ENCODE measurements at regions not wholly inside any gene's neighbourhood (a gene's known extent, or its start where the extent isn't known, plus 50 kb on each side); places are given as distances from the start of the nearest gene placed in this dataset.

GRCh38 chr14:46574978-46575375 is 76.6 kb downstream of the RPL10L start:
- BruUV-seq (replicated peaks), result no TSS peak
- Histone ChIP-seq H3K27ac (ENCODE audit: extremely low read depth, low read depth, low read length) (no peak overlapping the region), H3K4me1 (replicated peaks in 1 of 2; ENCODE audit: control insufficient read depth in 2 of 2, insufficient read depth in 2 of 2, low read length in 2 of 2) (no peaks in the 10 kb centered on the region), H3K4me3 (no peak overlapping the region), H3K9me1 (ENCODE audit: control insufficient read depth, insufficient read depth, low read length) (no peaks in the 10 kb centered on the region), H3K36me3 (ENCODE audit: control insufficient read depth, insufficient read depth, low read length) (no peaks in the 10 kb centered on the region), H3K4me2 (ENCODE audit: insufficient read depth, low read length) (no peak overlapping the region), H3K27me3 (ENCODE audit: control insufficient read depth in 2 of 2, insufficient read depth in 2 of 2, low read length in 2 of 2) (no peaks in the 10 kb centered on the region), H4K20me1 (replicated peaks; ENCODE audit: control insufficient read depth, insufficient read depth, low read length) (no peaks in the 10 kb centered on the region), H3K79me2 (ENCODE audit: control insufficient read depth, insufficient read depth, low read length) (no peaks in the 10 kb centered on the region), H3K9me3 (replicated peaks; ENCODE audit: control insufficient read depth, insufficient read depth, low read depth, low read length) (no peaks in the 10 kb centered on the region), H3K9ac (ENCODE audit: insufficient read depth in 1 of 2, low read depth in 2 of 2, low read length in 2 of 2) (no peak overlapping the region), H2AFZ (ENCODE audit: low read depth, low read length) (no peak overlapping the region)
- no peak for DNase-seq (ENCODE audit: extremely low read depth in 1 of 4, low spot score in 3 of 4)
- no peak for ATAC-seq
- TF ChIP-seq ASH1L (IDR thresholded peaks at IDR 0.05; ENCODE audit: borderline replicate concordance, low read depth, partially characterized antibody) (no peak), PRMT5 (CRISPR knock-in tag; IDR thresholded peaks at IDR 0.05) (no peak), KAT7 (CRISPR knock-in tag; IDR thresholded peaks at IDR 0.05; ENCODE audit: borderline replicate concordance) (no peak), ZNF232 (CRISPR knock-in tag; IDR thresholded peaks at IDR 0.05) (no peak)
- ChIA-PET CTCF (ENCODE audit: low intra/inter-chr PET ratio) (no interaction called here), POLR2A (no interaction called here)
- 0% methylated on average over 2 of the region's 2 CpGs for WGBS (ENCODE audit: insufficient coverage, low coverage, missing lambda C conversion rate)
- FAIRE-seq, result no peak
- intact Hi-C loops (cut with micrococcal nuclease), result no loop called here
- in situ Hi-C loops (cut with MboI), result no loop called here

- no peaks in the 10 kb centered on the region for H3K79me2 ChIP-seq (ENCODE audit: control insufficient read depth, insufficient read depth, low read length)
- no peaks in the 10 kb centered on the region for H4K20me1 ChIP-seq (replicated peaks; ENCODE audit: control insufficient read depth, insufficient read depth, low read length)
- ChIA-PET CTCF (ENCODE audit: low intra/inter-chr PET ratio) (no interaction called here), POLR2A (no interaction called here)
- no peak overlapping the region for H3K4me3 ChIP-seq
- no peak for DNase-seq (ENCODE audit: extremely low read depth in 1 of 4, low spot score in 3 of 4)
- no peak for FAIRE-seq
- no peaks in the 10 kb centered on the region for H3K9me3 ChIP-seq (replicated peaks; ENCODE audit: control insufficient read depth, insufficient read depth, low read depth, low read length)
- no peak overlapping the region for H2AFZ ChIP-seq (ENCODE audit: low read depth, low read length)
- no TSS peak for BruUV-seq (replicated peaks)
- no peak overlapping the region for H3K9ac ChIP-seq (ENCODE audit: insufficient read depth in 1 of 2, low read depth in 2 of 2, low read length in 2 of 2)
- no peak for ATAC-seq
- H3K27ac ChIP-seq (ENCODE audit: extremely low read depth, low read depth, low read length), result no peak overlapping the region
- H3K27me3 ChIP-seq (ENCODE audit: control insufficient read depth in 2 of 2, insufficient read depth in 2 of 2, low read length in 2 of 2), result no peaks in the 10 kb centered on the region
- no peaks in the 10 kb centered on the region for H3K36me3 ChIP-seq (ENCODE audit: control insufficient read depth, insufficient read depth, low read length)
- 10% methylated on average over 3 of the region's 3 CpGs for WGBS (ENCODE audit: insufficient coverage, low coverage, missing lambda C conversion rate)
- intact Hi-C loops (cut with micrococcal nuclease) (no loop called here), in situ Hi-C loops (cut with MboI) (no loop called here)
- no peaks in the 10 kb centered on the region for H3K9me1 ChIP-seq (ENCODE audit: control insufficient read depth, insufficient read depth, low read length)
- no peaks in the 10 kb centered on the region for H3K4me1 ChIP-seq (replicated peaks in 1 of 2; ENCODE audit: control insufficient read depth in 2 of 2, insufficient read depth in 2 of 2, low read length in 2 of 2)
- no peak overlapping the region for H3K4me2 ChIP-seq (ENCODE audit: insufficient read depth, low read length)
- TF ChIP-seq RB1 (IDR thresholded peaks at IDR 0.05; ENCODE audit: low read depth) (no peak), ZBTB33 (CRISPR knock-in tag; IDR thresholded peaks at IDR 0.05) (no peak), XRCC3 (IDR thresholded peaks at IDR 0.05) (no peak), MCM3 (IDR thresholded peaks at IDR 0.05) (no peak), ZNF217 (CRISPR knock-in tag; IDR thresholded peaks at IDR 0.05) (no peak), NFXL1 (CRISPR knock-in tag; IDR thresholded peaks at IDR 0.05) (no peak), ZNF592 (IDR thresholded peaks at IDR 0.05) (no peak), KHSRP (IDR thresholded peaks at IDR 0.05) (no peak)
Observed at GRCh38 chr14:46574221-46574977, 77.2 kb downstream of the RPL10L start.

Data from K562 (cell line).